ENCODE measurements at regions not wholly inside any gene's neighbourhood (a gene's known extent, or its start where the extent isn't known, plus 50 kb on each side); places are given as distances from the start of the nearest gene placed in this dataset.
A peak's percentile ranks its signal among the peaks of the same experiment; 100 is the strongest.

DNA sequence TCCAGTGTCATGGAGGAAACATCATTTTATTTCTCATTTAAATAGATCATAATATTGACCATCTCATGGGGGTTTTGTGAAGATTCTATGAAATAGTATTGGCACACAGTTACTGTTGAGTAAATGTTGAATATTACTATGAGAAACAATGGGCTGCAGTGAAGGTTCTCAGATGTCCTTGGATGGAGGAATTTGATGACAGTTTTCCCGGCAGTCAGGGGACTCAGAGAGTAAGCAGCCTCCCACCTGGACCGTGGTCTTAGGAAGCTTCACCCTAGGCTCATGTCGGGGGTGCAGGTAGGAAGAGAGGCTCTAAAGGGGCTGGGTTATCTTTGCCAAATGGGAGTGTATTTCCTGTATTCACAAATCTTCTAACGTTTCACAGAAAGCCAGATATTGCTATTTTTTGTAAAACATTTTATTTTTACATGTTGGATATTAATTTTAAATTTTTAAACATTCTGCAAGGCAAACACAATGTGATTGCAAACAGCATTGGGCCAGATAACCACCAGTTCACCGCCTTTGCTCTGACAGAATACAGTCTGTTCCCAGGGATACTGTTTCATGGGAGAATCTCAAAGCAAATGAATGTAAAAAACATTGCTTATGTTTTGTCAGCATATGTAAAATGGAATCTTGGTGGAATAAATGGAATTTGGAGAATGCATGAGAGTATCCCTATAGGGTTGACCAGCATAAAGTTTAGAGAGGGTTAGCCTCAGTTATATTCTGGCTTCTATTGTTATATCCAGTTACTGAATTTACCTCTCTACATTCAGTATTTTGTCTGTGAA is 380.8 kb upstream of the TMEM132C start:
- DNase-seq (ENCODE audit: low spot score), result no peak

- no peak for DNase-seq (ENCODE audit: low spot score)
These were observed 380.1 kb upstream of the TMEM132C start for GRCh38 chr12:127886827-127887226.

DNA sequence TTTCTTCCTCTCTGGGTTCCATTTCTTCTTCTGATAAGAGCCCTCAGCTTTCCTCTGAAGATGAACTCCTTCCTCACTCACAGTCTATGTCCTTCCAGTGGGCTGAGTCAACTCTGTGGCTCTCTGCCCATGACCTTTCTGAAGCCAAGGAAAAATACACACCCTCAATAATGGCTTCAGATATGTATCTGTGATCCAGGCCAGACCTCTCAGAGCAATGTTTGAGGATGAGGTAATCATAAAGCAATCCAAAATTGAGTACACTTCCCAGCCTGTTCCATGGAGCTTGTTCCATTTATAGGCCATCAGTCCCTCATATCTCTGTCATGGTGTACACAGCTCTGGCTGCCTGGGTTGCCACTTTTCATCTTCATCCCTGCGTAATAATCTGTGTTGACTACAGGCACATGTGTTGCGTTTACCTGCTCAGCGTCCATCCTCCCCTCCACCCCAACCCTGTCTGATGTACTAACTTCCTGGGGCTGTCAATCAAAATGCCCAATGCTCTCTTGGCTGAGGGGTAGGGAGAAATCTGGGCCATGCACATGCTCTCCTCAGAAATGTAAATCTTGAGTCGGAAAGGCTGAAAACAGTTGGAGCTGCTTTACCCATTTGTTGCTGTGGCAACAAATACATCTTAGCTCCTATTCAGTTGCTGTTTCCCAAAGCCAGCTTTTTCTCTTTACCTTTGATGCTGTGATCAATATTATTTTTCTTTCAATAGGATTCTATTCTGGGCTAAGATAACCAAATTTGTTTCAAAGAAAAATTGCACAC is 377.8 kb upstream of the TMEM132C start:
- DNase-seq (ENCODE audit: low spot score), result no peak

- no peak for DNase-seq (ENCODE audit: low spot score)
These were observed 372.9 kb upstream of the TMEM132C start for GRCh38 chr12:127893895-127894609.

- DNase-seq (ENCODE audit: low spot score), result no peak
These were observed 370.3 kb upstream of the TMEM132C start for GRCh38 chr12:127896661-127897060.

- DNase-seq (ENCODE audit: low spot score), result no peak
These were observed 368.4 kb upstream of the TMEM132C start for GRCh38 chr12:127898616-127899015.

- no peak for DNase-seq (ENCODE audit: low spot score)
These were observed 367.0 kb upstream of the TMEM132C start for GRCh38 chr12:127899971-127900370.

GRCh38 chr12:127900386-127900785 is 366.6 kb upstream of the TMEM132C start:
- DNase-seq (ENCODE audit: low spot score), result no peak

DNA sequence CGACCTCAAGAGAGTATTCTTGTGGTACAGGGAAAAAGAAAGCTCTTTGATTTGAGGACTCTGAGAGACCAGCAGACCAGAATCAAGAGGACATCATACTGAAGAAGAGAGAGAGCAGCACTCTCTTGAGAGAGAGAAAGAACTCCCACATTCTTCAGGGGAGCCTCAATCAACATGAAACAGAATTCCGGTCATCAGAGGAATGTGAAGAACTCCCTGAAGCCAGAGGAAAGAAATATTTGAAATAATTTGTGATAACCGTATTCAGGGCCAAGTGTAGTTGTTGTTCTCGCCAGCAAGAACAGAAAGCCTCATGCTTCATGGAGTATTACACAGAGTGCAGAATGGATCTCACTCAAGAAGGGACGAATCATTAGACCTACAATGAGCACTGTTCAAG is 363.8 kb upstream of the TMEM132C start:
- DNase-seq (ENCODE audit: low spot score), result peak; percentile 46

GRCh38 chr12:127909041-127909440 is 357.9 kb upstream of the TMEM132C start:
- no peak for DNase-seq (ENCODE audit: low spot score)

DNA sequence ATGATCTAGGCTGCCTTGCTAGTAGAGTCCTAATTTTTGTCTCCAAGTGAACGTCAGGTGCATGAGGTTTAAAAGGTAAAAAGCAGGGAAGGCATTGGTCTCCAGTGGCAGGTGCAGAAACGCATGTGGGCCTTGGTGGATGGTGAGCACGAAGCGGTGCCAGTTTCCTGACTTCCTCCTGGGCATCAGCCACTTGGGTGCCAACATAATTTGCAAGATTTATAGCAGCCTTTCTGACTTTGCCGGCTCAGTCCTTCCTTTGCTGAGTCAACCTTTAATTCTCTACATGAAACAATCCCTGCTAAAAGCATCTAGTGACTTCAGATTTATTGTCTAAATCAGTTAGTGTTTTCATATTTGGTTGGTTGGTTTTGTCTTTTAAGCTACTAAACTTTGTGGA is 355.7 kb upstream of the TMEM132C start:
- no peak for DNase-seq (ENCODE audit: low spot score)

- no peak for DNase-seq (ENCODE audit: low spot score)
These were observed 354.8 kb upstream of the TMEM132C start for GRCh38 chr12:127912035-127912665.

- DNase-seq (ENCODE audit: low spot score), result no peak
These were observed 343.5 kb upstream of the TMEM132C start for GRCh38 chr12:127923501-127923900.

- peak; percentile 45 for DNase-seq (ENCODE audit: low spot score)
These were observed 341.0 kb upstream of the TMEM132C start for GRCh38 chr12:127925971-127926370.

GRCh38 chr12:127928178-127928577 is 338.8 kb upstream of the TMEM132C start:
- DNase-seq (ENCODE audit: low spot score), result no peak

GRCh38 chr12:127928615-127929571 is 338.1 kb upstream of the TMEM132C start:
- peak; percentile 11 for DNase-seq (ENCODE audit: low spot score)

DNA sequence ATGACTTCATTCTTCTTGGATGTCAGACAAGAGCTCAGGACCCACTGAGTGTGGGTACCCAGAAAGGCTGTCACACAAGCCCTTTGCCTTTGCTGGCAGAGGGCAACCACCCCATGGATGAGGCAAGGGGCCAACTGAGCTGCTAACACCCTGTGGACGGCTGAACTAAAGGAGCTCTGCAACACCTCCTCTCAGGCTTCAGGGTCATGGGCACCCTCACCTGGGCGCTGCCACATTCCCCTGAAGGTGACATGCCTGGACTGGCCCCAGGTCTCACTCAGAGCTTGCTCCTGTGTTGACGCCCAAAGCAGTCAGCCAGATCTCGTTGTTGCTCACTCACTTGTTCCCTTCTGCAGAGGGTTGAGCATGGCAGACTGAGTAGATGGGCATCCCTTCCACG is 336.8 kb upstream of the TMEM132C start:
- DNase-seq (ENCODE audit: low spot score), result no peak

GRCh38 chr12:127934409-127934808 is 332.6 kb upstream of the TMEM132C start:
- no peak for DNase-seq (ENCODE audit: low spot score)

DNA sequence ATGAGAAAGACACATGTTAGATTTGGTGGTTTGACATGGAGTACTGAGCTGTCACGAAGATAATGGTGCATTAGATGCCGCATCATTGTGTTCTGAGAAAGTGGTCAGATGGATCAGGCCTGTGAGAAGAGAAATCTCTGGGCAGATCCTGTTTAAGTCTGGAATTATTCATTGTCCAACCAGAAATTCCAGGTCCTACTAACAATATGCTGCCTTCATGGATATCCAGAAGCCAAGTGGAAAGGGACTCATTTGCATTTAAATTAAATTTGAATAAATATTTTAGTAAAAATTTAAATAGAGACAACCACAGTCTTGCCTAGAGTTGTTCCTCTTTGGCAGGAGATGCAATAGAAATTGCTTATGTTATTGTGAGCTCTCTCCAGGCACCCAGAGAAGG is 330.5 kb upstream of the TMEM132C start:
- DNase-seq (ENCODE audit: low spot score), result no peak

GRCh38 chr12:127941332-127941731 is 325.6 kb upstream of the TMEM132C start:
- DNase-seq (ENCODE audit: low spot score), result no peak

- DNase-seq (ENCODE audit: low spot score), result no peak
These were observed 324.0 kb upstream of the TMEM132C start for GRCh38 chr12:127942981-127943380.

All from AG08396 (cell line).